Naive thymus-derived CD4-positive, alpha-beta T cell (primary cell): ENCODE measurements at regions not wholly inside any gene's neighbourhood (a gene's known extent, or its start where the extent isn't known, plus 50 kb on each side); places are given as distances from the start of the nearest gene placed in this dataset.
A peak's percentile ranks its signal among the peaks of the same experiment; 100 is the strongest.

ENCODE experiments used
- ATAC-seq: fragments of 150-1000 bp; cut with Tn5 transposase; 2 replicates; pipeline ENCODE4 v1.10.0; 2021; ENCODE audit warnings: mild to moderate bottlenecking, moderate library complexity
- CTCF ChIA-PET: fragments of 350-600 bp; sonication (Branson Sonifier 250); formaldehyde crosslinking; loops from one replicate; lab custom pipeline; 2021; ENCODE audit warnings: antibody characterized with exemption; lab: Charles Lee
- POLR2A ChIA-PET: fragments of 350-600 bp; sonication (Branson Sonifier 250); formaldehyde crosslinking; loops from one replicate; lab custom pipeline; 2021; ENCODE audit warnings: antibody characterized with exemption, inconsistent platforms; lab: Charles Lee
- DNase-seq, 9 donors: peaks; one replicate each; pipeline versions ENCODE4 v3.0.0 to v3.0.0-alpha.2; 2020 to 2022; ENCODE audit warnings: mixed read lengths in 1 of 9
- H3K27ac ChIP-seq: one replicate; pipeline ENCODE4 v1.7.0; 2013; ENCODE audit warnings: mild to moderate bottlenecking, low read depth, low read length, moderate library complexity
- H3K27me3 ChIP-seq, 2 donors: one replicate each; pipeline ENCODE4 v1.7.0; 2013; ENCODE audit warnings: low read length in 2 of 2, mild to moderate bottlenecking in 2 of 2, moderate library complexity in 2 of 2; ENCODE audit not compliant: control insufficient read depth in 2 of 2, insufficient read depth in 2 of 2
- H3K36me3 ChIP-seq, 3 experiments: 1 replicate in 2 of 3; 2 replicates in 1 of 3; pipeline ENCODE4 v1.7.0; 2013; ENCODE audit warnings: low read length in 3 of 3, mild to moderate bottlenecking in 3 of 3, moderate library complexity in 1 of 3; ENCODE audit not compliant: insufficient read depth in 3 of 3, control insufficient read depth in 2 of 3
- H3K4me1 ChIP-seq, 2 donors: one replicate each; pipeline ENCODE4 v1.7.0; 2013; ENCODE audit warnings: low read length in 2 of 2, mild to moderate bottlenecking in 2 of 2, moderate library complexity in 1 of 2; ENCODE audit not compliant: control insufficient read depth in 2 of 2, insufficient read depth in 2 of 2
- H3K4me3 ChIP-seq: 2 replicates; pipeline ENCODE4 v1.7.0; 2013; ENCODE audit warnings: mild to moderate bottlenecking, low read length
- H3K9me3 ChIP-seq, 3 experiments: 1 replicate in 2 of 3; 2 replicates in 1 of 3; pipeline ENCODE4 v1.7.0; 2013; ENCODE audit warnings: low read length in 3 of 3; ENCODE audit not compliant: control insufficient read depth in 2 of 3
- H3K27ac Mint-ChIP-seq, 9 donors: one replicate each; pipeline ENCODE4 v1.8.0; 2020 to 2022; ENCODE audit warnings: mixed read lengths in 9 of 9, mild to moderate bottlenecking in 8 of 9, moderate library complexity in 5 of 9, inconsistent platforms in 2 of 9
- H3K27me3 Mint-ChIP-seq, 5 donors: one replicate each; pipeline ENCODE4 v1.8.0; 2021 to 2022; ENCODE audit warnings: mixed read lengths in 5 of 5, mild to moderate bottlenecking in 1 of 5
- H3K36me3 Mint-ChIP-seq, 5 donors: one replicate each; pipeline ENCODE4 v1.8.0; 2020 to 2022; ENCODE audit warnings: mixed read lengths in 5 of 5, mild to moderate bottlenecking in 3 of 5, inconsistent platforms in 1 of 5
- H3K4me1 Mint-ChIP-seq, 7 donors: one replicate each; pipeline ENCODE4 v1.8.0; 2020 to 2022; ENCODE audit warnings: mixed read lengths in 7 of 7, mild to moderate bottlenecking in 3 of 7, inconsistent platforms in 1 of 7
- H3K4me3 Mint-ChIP-seq, 10 donors: one replicate each; pipeline ENCODE4 v1.8.0; 2020 to 2022; ENCODE audit warnings: mild to moderate bottlenecking in 10 of 10, mixed read lengths in 10 of 10, moderate library complexity in 6 of 10, inconsistent platforms in 2 of 10
- H3K9me3 Mint-ChIP-seq, 11 donors: one replicate each; pipeline ENCODE4 v1.8.0; 2020 to 2022; ENCODE audit warnings: mixed read lengths in 11 of 11, mild to moderate bottlenecking in 4 of 11, inconsistent platforms in 1 of 11, moderate library complexity in 1 of 11
- intact Hi-C, 2 donors: fragments of 100-400 bp; cut with micrococcal nuclease; formaldehyde crosslinking; loops; one replicate each; pipeline ENCODE4 v1.15.1; 2023

GRCh38 chr14:86057018-86057667, 527.2 kb downstream of the FLRT2 start:
- no peaks in the 10 kb centered on the region for H3K36me3 ChIP-seq
- no peaks in the 10 kb centered on the region for H3K27me3 ChIP-seq
- no peaks in the 10 kb centered on the region for H3K27me3 Mint-ChIP-seq
- no peaks in the 10 kb centered on the region for H3K9me3 ChIP-seq
- ATAC-seq (no peak), DNase-seq (peak in 4 of 9 donors; percentile 14 to 30 (median 20))
- H3K4me3 ChIP-seq, result no peak overlapping the region
- no peaks in the 10 kb centered on the region for H3K4me1 ChIP-seq
- H3K36me3 Mint-ChIP-seq, result no peaks in the 10 kb centered on the region
- ChIA-PET CTCF (no interaction called here), POLR2A (no interaction called here)
- no peak overlapping the region for H3K27ac Mint-ChIP-seq
- H3K27ac ChIP-seq, result no peak overlapping the region
- intact Hi-C loops, result loop anchor here (5.0 kb wide), 1 partner anchor 200 kb away; no protein-coding TSS in a partner anchor
- no peak overlapping the region for H3K4me3 Mint-ChIP-seq
- peaks cover 0 to 14% (median 6%) of the 10 kb centered on the region in 7 donors for H3K4me1 Mint-ChIP-seq
- no peaks in the 10 kb centered on the region for H3K9me3 Mint-ChIP-seq

DNA sequence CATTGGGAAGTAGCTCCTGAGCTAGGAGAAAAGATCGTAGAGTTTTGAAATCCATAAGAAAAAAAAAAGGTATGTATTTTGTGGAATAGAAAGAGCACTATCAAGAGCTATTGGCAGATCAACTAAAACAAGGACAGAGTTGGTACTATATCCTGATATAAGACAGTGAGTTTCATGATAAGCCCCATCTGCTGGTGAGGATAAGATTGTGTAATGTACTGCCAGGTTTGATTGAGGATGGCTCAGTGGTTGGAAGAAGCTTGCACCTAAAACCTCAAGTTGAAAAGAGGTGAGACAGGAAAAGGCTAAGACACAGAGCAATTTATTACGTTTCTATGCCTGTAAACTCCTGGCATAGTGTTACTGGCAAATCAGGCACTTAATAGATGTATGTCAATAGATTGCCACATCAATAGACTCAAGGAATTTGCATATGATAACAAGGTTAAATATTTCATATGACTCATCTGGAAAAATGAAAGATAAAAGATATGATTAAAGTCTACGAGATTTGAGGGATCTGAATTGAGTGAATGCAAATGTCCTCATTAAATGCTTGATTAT, 525.6 kb downstream of the FLRT2 start:
- H3K4me1 ChIP-seq, result no peaks in the 10 kb centered on the region
- H3K27ac ChIP-seq, result no peak overlapping the region
- CTCF ChIA-PET, result interaction anchor here (0.8 kb wide), 1 partner anchor 257 kb away, joined by 3 read pairs; no protein-coding TSS in a partner anchor
- DNase-seq, result peak in 1 of 9 donors; percentile 10
- no peaks in the 10 kb centered on the region for H3K9me3 Mint-ChIP-seq
- H3K4me3 Mint-ChIP-seq, result no peak overlapping the region
- H3K9me3 ChIP-seq, result no peaks in the 10 kb centered on the region
- no peak overlapping the region for H3K4me3 ChIP-seq
- no peaks in the 10 kb centered on the region for H3K27me3 Mint-ChIP-seq
- ATAC-seq, result no peak
- no peaks in the 10 kb centered on the region for H3K36me3 Mint-ChIP-seq
- intact Hi-C loops, result loop anchor here (5.0 kb wide), 1 partner anchor 198 kb away; no protein-coding TSS in a partner anchor
- H3K36me3 ChIP-seq, result no peaks in the 10 kb centered on the region
- peaks cover 0 to 14% (median 6%) of the 10 kb centered on the region in 7 donors for H3K4me1 Mint-ChIP-seq
- POLR2A ChIA-PET, result no interaction called here
- no peaks in the 10 kb centered on the region for H3K27me3 ChIP-seq
- peak overlapping the region in 1 of 9 donors; percentile 2 for H3K27ac Mint-ChIP-seq

GRCh38 chr14:86052868-86053267, 522.9 kb downstream of the FLRT2 start:
- H3K9me3 ChIP-seq, result no peaks in the 10 kb centered on the region
- Mint-ChIP-seq H3K27me3 (no peaks in the 10 kb centered on the region), H3K9me3 (no peaks in the 10 kb centered on the region), H3K4me1 (peaks cover 0 to 14% (median 6%) of the 10 kb centered on the region in 7 donors), H3K36me3 (no peaks in the 10 kb centered on the region), H3K4me3 (no peak overlapping the region), H3K27ac (no peak overlapping the region)
- intact Hi-C loops, result no loop called here
- DNase-seq (no peak), ATAC-seq (no peak)
- no peaks in the 10 kb centered on the region for H3K27me3 ChIP-seq
- no peaks in the 10 kb centered on the region for H3K36me3 ChIP-seq
- no peak overlapping the region for H3K4me3 ChIP-seq
- ChIA-PET CTCF (no interaction called here), POLR2A (no interaction called here)
- H3K4me1 ChIP-seq, result no peaks in the 10 kb centered on the region
- no peak overlapping the region for H3K27ac ChIP-seq

- Mint-ChIP-seq H3K36me3 (peaks cover 0 to 15% (median 10%) of the 10 kb centered on the region in 5 donors), H3K4me3 (no peak overlapping the region), H3K9me3 (peaks cover 0 to 8% (median 0%) of the 10 kb centered on the region in 11 donors), H3K27ac (no peak overlapping the region), H3K27me3 (no peaks in the 10 kb centered on the region), H3K4me1 (peaks cover 0 to 15% (median 11%) of the 10 kb centered on the region in 7 donors)
- Histone ChIP-seq H3K4me3 (no peak overlapping the region), H3K27me3 (no peaks in the 10 kb centered on the region), H3K27ac (no peak overlapping the region), H3K4me1 (no peaks in the 10 kb centered on the region), H3K36me3 (no peaks in the 10 kb centered on the region), H3K9me3 (no peaks in the 10 kb centered on the region)
- intact Hi-C loops, result no loop called here
- ATAC-seq (no peak), DNase-seq (no peak)
- ChIA-PET CTCF (no interaction called here), POLR2A (interaction anchor here (0.6 kb wide), 1 partner anchor 38 kb away, joined by 3 read pairs; no protein-coding TSS in a partner anchor)
These were observed 520.8 kb downstream of the FLRT2 start for GRCh38 chr14:86050757-86051156.

GRCh38 chr14:86050072-86050683, 520.2 kb downstream of the FLRT2 start:
- H3K36me3 Mint-ChIP-seq, result peaks cover 0 to 21% (median 15%) of the 10 kb centered on the region in 5 donors
- ATAC-seq (no peak), DNase-seq (no peak)
- H3K27ac Mint-ChIP-seq, result no peak overlapping the region
- H3K4me3 Mint-ChIP-seq, result no peak overlapping the region
- H3K27me3 ChIP-seq, result no peaks in the 10 kb centered on the region
- H3K9me3 Mint-ChIP-seq, result peaks cover 0 to 13% (median 2%) of the 10 kb centered on the region in 11 donors
- no peaks in the 10 kb centered on the region for H3K4me1 ChIP-seq
- H3K9me3 ChIP-seq, result no peaks in the 10 kb centered on the region
- CTCF ChIA-PET, result no interaction called here
- intact Hi-C loops, result no loop called here
- POLR2A ChIA-PET, result no interaction called here
- H3K27me3 Mint-ChIP-seq, result no peaks in the 10 kb centered on the region
- H3K4me1 Mint-ChIP-seq, result peaks cover 0 to 11% (median 5%) of the 10 kb centered on the region in 7 donors
- no peak overlapping the region for H3K4me3 ChIP-seq
- H3K36me3 ChIP-seq, result no peaks in the 10 kb centered on the region
- H3K27ac ChIP-seq, result no peak overlapping the region

GRCh38 chr14:86039176-86039575, 509.2 kb downstream of the FLRT2 start:
- H3K4me3 Mint-ChIP-seq, result no peak overlapping the region
- no peaks in the 10 kb centered on the region for H3K27me3 Mint-ChIP-seq
- no peak overlapping the region for H3K27ac Mint-ChIP-seq
- no peaks in the 10 kb centered on the region for H3K36me3 ChIP-seq
- peaks cover 0 to 16% (median 8%) of the 10 kb centered on the region in 5 donors for H3K36me3 Mint-ChIP-seq
- DNase-seq, result no peak
- H3K4me1 ChIP-seq, result no peaks in the 10 kb centered on the region
- peaks cover 0 to 14% (median 0%) of the 10 kb centered on the region in 11 donors for H3K9me3 Mint-ChIP-seq
- H3K4me1 Mint-ChIP-seq, result peaks cover 0 to 4% (median 0%) of the 10 kb centered on the region in 7 donors
- no peak overlapping the region for H3K27ac ChIP-seq
- H3K27me3 ChIP-seq, result no peaks in the 10 kb centered on the region
- H3K9me3 ChIP-seq, result no peaks in the 10 kb centered on the region
- POLR2A ChIA-PET, result no interaction called here
- no peak for ATAC-seq
- H3K4me3 ChIP-seq, result no peak overlapping the region
- CTCF ChIA-PET, result no interaction called here
- intact Hi-C loops, result no loop called here
